Esophagus squamous epithelium (tissue), 4 donors: ENCODE measurements at regions not wholly inside any gene's neighbourhood (a gene's known extent, or its start where the extent isn't known, plus 50 kb on each side); places are given as distances from the start of the nearest gene placed in this dataset.

Source experiments
- POLR2A ChIP-seq, 4 donors: fragments of 450-650 bp; IDR thresholded peaks; one replicate each; pipeline ENCODE4 v1.6.1; 2017; ENCODE audit warnings: antibody characterized with exemption in 4 of 4, mild to moderate bottlenecking in 4 of 4, moderate library complexity in 3 of 4
- TF ChIP-seq, protein P1 (sequence below), 6 experiments: fragments of 450-650 bp in 4 of 6; fragments of 200-600 bp in 2 of 6; sonication (generic) in 2 of 6; IDR thresholded peaks; one replicate each; pipeline ENCODE4 v1.5.1; 2016 to 2019; ENCODE audit warnings: antibody characterized with exemption in 6 of 6, mild to moderate bottlenecking in 4 of 6, moderate library complexity in 4 of 6

- TF ChIP-seq, protein P1, sequence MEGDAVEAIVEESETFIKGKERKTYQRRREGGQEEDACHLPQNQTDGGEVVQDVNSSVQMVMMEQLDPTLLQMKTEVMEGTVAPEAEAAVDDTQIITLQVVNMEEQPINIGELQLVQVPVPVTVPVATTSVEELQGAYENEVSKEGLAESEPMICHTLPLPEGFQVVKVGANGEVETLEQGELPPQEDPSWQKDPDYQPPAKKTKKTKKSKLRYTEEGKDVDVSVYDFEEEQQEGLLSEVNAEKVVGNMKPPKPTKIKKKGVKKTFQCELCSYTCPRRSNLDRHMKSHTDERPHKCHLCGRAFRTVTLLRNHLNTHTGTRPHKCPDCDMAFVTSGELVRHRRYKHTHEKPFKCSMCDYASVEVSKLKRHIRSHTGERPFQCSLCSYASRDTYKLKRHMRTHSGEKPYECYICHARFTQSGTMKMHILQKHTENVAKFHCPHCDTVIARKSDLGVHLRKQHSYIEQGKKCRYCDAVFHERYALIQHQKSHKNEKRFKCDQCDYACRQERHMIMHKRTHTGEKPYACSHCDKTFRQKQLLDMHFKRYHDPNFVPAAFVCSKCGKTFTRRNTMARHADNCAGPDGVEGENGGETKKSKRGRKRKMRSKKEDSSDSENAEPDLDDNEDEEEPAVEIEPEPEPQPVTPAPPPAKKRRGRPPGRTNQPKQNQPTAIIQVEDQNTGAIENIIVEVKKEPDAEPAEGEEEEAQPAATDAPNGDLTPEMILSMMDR (IDR thresholded peaks at IDR 0.05): no peak
- no peak for TF ChIP-seq POLR2A (IDR thresholded peaks at IDR 0.05)
Observed at GRCh38 chr5:159838551-159839222, 77.6 kb upstream of the ADRA1B start.
